ENCODE measurements at regions not wholly inside any gene's neighbourhood (a gene's known extent, or its start where the extent isn't known, plus 50 kb on each side); places are given as distances from the start of the nearest gene placed in this dataset.

- no peak overlapping the region for H3K4me3 ChIP-seq (ENCODE audit: low read length)
- H3K4me1 ChIP-seq (ENCODE audit: control insufficient read depth in 2 of 2, insufficient read depth in 2 of 2, low read length in 2 of 2), result no peaks in the 10 kb centered on the region
- Mint-ChIP-seq H3K4me1 (no peaks in the 10 kb centered on the region), H3K27me3 (peaks cover 14 to 31% (median 17%) of the 10 kb centered on the region in 5 donors), H3K4me3 (no peak overlapping the region), H3K9me3 (peaks cover 0 to 1% (median 0%) of the 10 kb centered on the region in 11 donors), H3K27ac (no peak overlapping the region), H3K36me3 (no peaks in the 10 kb centered on the region)
- POLR2A ChIA-PET, result no interaction called here
- intact Hi-C loops (cut with micrococcal nuclease), result no loop called here
- ATAC-seq (no peak), DNase-seq (no peak)
- no peaks in the 10 kb centered on the region for H3K36me3 ChIP-seq (ENCODE audit: control insufficient read depth in 2 of 3, insufficient read depth in 3 of 3, low read length in 3 of 3)
- H3K27ac ChIP-seq (ENCODE audit: low read depth, low read length), result no peak overlapping the region
- H3K27me3 ChIP-seq (ENCODE audit: control insufficient read depth in 2 of 2, insufficient read depth in 2 of 2, low read length in 2 of 2), result no peaks in the 10 kb centered on the region
- CTCF ChIA-PET, result no interaction called here
- H3K9me3 ChIP-seq (ENCODE audit: control insufficient read depth in 2 of 3, low read length in 3 of 3), result no peaks in the 10 kb centered on the region
Observed at GRCh38 chr2:128720080-128721022, 401.7 kb upstream of the HS6ST1 start.

GRCh38 chr2:128721096-128721495, 402.4 kb upstream of the HS6ST1 start:
- H3K4me1 ChIP-seq (ENCODE audit: control insufficient read depth in 2 of 2, insufficient read depth in 2 of 2, low read length in 2 of 2), result no peaks in the 10 kb centered on the region
- Mint-ChIP-seq H3K27me3 (peaks cover 9 to 23% (median 12%) of the 10 kb centered on the region in 5 donors), H3K4me3 (no peak overlapping the region), H3K9me3 (peaks cover 0 to 1% (median 0%) of the 10 kb centered on the region in 11 donors), H3K36me3 (no peaks in the 10 kb centered on the region), H3K27ac (no peak overlapping the region), H3K4me1 (peaks cover 0 to 2% (median 0%) of the 10 kb centered on the region in 7 donors)
- H3K4me3 ChIP-seq (ENCODE audit: low read length), result no peak overlapping the region
- no peaks in the 10 kb centered on the region for H3K9me3 ChIP-seq (ENCODE audit: control insufficient read depth in 2 of 3, low read length in 3 of 3)
- no peaks in the 10 kb centered on the region for H3K27me3 ChIP-seq (ENCODE audit: control insufficient read depth in 2 of 2, insufficient read depth in 2 of 2, low read length in 2 of 2)
- CTCF ChIA-PET, result no interaction called here
- no peak overlapping the region for H3K27ac ChIP-seq (ENCODE audit: low read depth, low read length)
- ATAC-seq (no peak), DNase-seq (no peak)
- POLR2A ChIA-PET, result no interaction called here
- intact Hi-C loops (cut with micrococcal nuclease), result no loop called here
- H3K36me3 ChIP-seq (ENCODE audit: control insufficient read depth in 2 of 3, insufficient read depth in 3 of 3, low read length in 3 of 3), result no peaks in the 10 kb centered on the region

- peaks cover 0 to 2% (median 0%) of the 10 kb centered on the region in 11 donors for H3K9me3 Mint-ChIP-seq
- Histone ChIP-seq H3K4me3 (ENCODE audit: low read length) (no peak overlapping the region), H3K36me3 (ENCODE audit: control insufficient read depth in 2 of 3, insufficient read depth in 3 of 3, low read length in 3 of 3) (no peaks in the 10 kb centered on the region), H3K4me1 (ENCODE audit: control insufficient read depth in 2 of 2, insufficient read depth in 2 of 2, low read length in 2 of 2) (no peaks in the 10 kb centered on the region), H3K27me3 (ENCODE audit: control insufficient read depth in 2 of 2, insufficient read depth in 2 of 2, low read length in 2 of 2) (no peaks in the 10 kb centered on the region), H3K27ac (ENCODE audit: low read depth, low read length) (no peak overlapping the region), H3K9me3 (ENCODE audit: control insufficient read depth in 2 of 3, low read length in 3 of 3) (no peaks in the 10 kb centered on the region)
- CTCF ChIA-PET, result no interaction called here
- no peak overlapping the region for H3K27ac Mint-ChIP-seq
- POLR2A ChIA-PET, result no interaction called here
- H3K4me3 Mint-ChIP-seq, result no peak overlapping the region
- peaks cover 0 to 11% (median 5%) of the 10 kb centered on the region in 5 donors for H3K27me3 Mint-ChIP-seq
- intact Hi-C loops (cut with micrococcal nuclease), result no loop called here
- H3K36me3 Mint-ChIP-seq, result no peaks in the 10 kb centered on the region
- no peak for DNase-seq
- H3K4me1 Mint-ChIP-seq, result peaks cover 0 to 9% (median 0%) of the 10 kb centered on the region in 7 donors
- ATAC-seq, result no peak
Observed at GRCh38 chr2:128722489-128722888, 403.8 kb upstream of the HS6ST1 start.

- H3K27me3 ChIP-seq (ENCODE audit: control insufficient read depth in 2 of 2, insufficient read depth in 2 of 2, low read length in 2 of 2), result no peaks in the 10 kb centered on the region
- ATAC-seq (no peak), DNase-seq (no peak)
- CTCF ChIA-PET, result no interaction called here
- no peak overlapping the region for H3K4me3 ChIP-seq (ENCODE audit: low read length)
- Mint-ChIP-seq H3K4me1 (peaks cover 0 to 16% (median 0%) of the 10 kb centered on the region in 7 donors), H3K36me3 (peaks cover 0 to 7% (median 0%) of the 10 kb centered on the region in 5 donors), H3K27ac (no peak overlapping the region), H3K9me3 (peaks cover 0 to 15% (median 6%) of the 10 kb centered on the region in 11 donors), H3K4me3 (no peak overlapping the region), H3K27me3 (peaks cover 0 to 14% (median 4%) of the 10 kb centered on the region in 5 donors)
- no peak overlapping the region for H3K27ac ChIP-seq (ENCODE audit: low read depth, low read length)
- no peaks in the 10 kb centered on the region for H3K36me3 ChIP-seq (ENCODE audit: control insufficient read depth in 2 of 3, insufficient read depth in 3 of 3, low read length in 3 of 3)
- POLR2A ChIA-PET, result no interaction called here
- H3K4me1 ChIP-seq (ENCODE audit: control insufficient read depth in 2 of 2, insufficient read depth in 2 of 2, low read length in 2 of 2), result no peaks in the 10 kb centered on the region
- intact Hi-C loops (cut with micrococcal nuclease), result no loop called here
- H3K9me3 ChIP-seq (ENCODE audit: control insufficient read depth in 2 of 3, low read length in 3 of 3), result no peaks in the 10 kb centered on the region
Observed at GRCh38 chr2:128724547-128724946, 405.9 kb upstream of the HS6ST1 start.

GRCh38 chr2:128724972-128725371, 406.3 kb upstream of the HS6ST1 start:
- ATAC-seq (no peak), DNase-seq (no peak)
- Mint-ChIP-seq H3K36me3 (peaks cover 0 to 7% (median 0%) of the 10 kb centered on the region in 5 donors), H3K4me1 (peaks cover 0 to 16% (median 0%) of the 10 kb centered on the region in 7 donors), H3K9me3 (peaks cover 0 to 15% (median 6%) of the 10 kb centered on the region in 11 donors), H3K4me3 (no peak overlapping the region), H3K27ac (no peak overlapping the region), H3K27me3 (peaks cover 0 to 13% (median 4%) of the 10 kb centered on the region in 5 donors)
- no peaks in the 10 kb centered on the region for H3K4me1 ChIP-seq (ENCODE audit: control insufficient read depth in 2 of 2, insufficient read depth in 2 of 2, low read length in 2 of 2)
- H3K36me3 ChIP-seq (ENCODE audit: control insufficient read depth in 2 of 3, insufficient read depth in 3 of 3, low read length in 3 of 3), result no peaks in the 10 kb centered on the region
- intact Hi-C loops (cut with micrococcal nuclease), result no loop called here
- no peaks in the 10 kb centered on the region for H3K9me3 ChIP-seq (ENCODE audit: control insufficient read depth in 2 of 3, low read length in 3 of 3)
- CTCF ChIA-PET, result no interaction called here
- no peak overlapping the region for H3K27ac ChIP-seq (ENCODE audit: low read depth, low read length)
- POLR2A ChIA-PET, result no interaction called here
- no peaks in the 10 kb centered on the region for H3K27me3 ChIP-seq (ENCODE audit: control insufficient read depth in 2 of 2, insufficient read depth in 2 of 2, low read length in 2 of 2)
- no peak overlapping the region for H3K4me3 ChIP-seq (ENCODE audit: low read length)

GRCh38 chr2:128726236-128726635, 407.6 kb upstream of the HS6ST1 start:
- Histone ChIP-seq H3K27ac (ENCODE audit: low read depth, low read length) (no peak overlapping the region), H3K9me3 (ENCODE audit: control insufficient read depth in 2 of 3, low read length in 3 of 3) (no peaks in the 10 kb centered on the region), H3K4me1 (ENCODE audit: control insufficient read depth in 2 of 2, insufficient read depth in 2 of 2, low read length in 2 of 2) (no peaks in the 10 kb centered on the region), H3K36me3 (ENCODE audit: control insufficient read depth in 2 of 3, insufficient read depth in 3 of 3, low read length in 3 of 3) (no peaks in the 10 kb centered on the region), H3K27me3 (ENCODE audit: control insufficient read depth in 2 of 2, insufficient read depth in 2 of 2, low read length in 2 of 2) (no peaks in the 10 kb centered on the region), H3K4me3 (ENCODE audit: low read length) (no peak overlapping the region)
- DNase-seq, result no peak
- no peak overlapping the region for H3K4me3 Mint-ChIP-seq
- H3K27ac Mint-ChIP-seq, result no peak overlapping the region
- peaks cover 0 to 7% (median 0%) of the 10 kb centered on the region in 5 donors for H3K36me3 Mint-ChIP-seq
- ATAC-seq, result no peak
- peaks cover 0 to 11% (median 4%) of the 10 kb centered on the region in 5 donors for H3K27me3 Mint-ChIP-seq
- H3K9me3 Mint-ChIP-seq, result peaks cover 0 to 15% (median 6%) of the 10 kb centered on the region in 11 donors
- ChIA-PET POLR2A (no interaction called here), CTCF (no interaction called here)
- peaks cover 0 to 16% (median 0%) of the 10 kb centered on the region in 7 donors for H3K4me1 Mint-ChIP-seq
- intact Hi-C loops (cut with micrococcal nuclease), result no loop called here

GRCh38 chr2:128726911-128727310, 408.2 kb upstream of the HS6ST1 start:
- peaks cover 0 to 11% (median 4%) of the 10 kb centered on the region in 5 donors for H3K27me3 Mint-ChIP-seq
- Histone ChIP-seq H3K36me3 (ENCODE audit: control insufficient read depth in 2 of 3, insufficient read depth in 3 of 3, low read length in 3 of 3) (no peaks in the 10 kb centered on the region), H3K9me3 (ENCODE audit: control insufficient read depth in 2 of 3, low read length in 3 of 3) (no peaks in the 10 kb centered on the region), H3K4me1 (ENCODE audit: control insufficient read depth in 2 of 2, insufficient read depth in 2 of 2, low read length in 2 of 2) (no peaks in the 10 kb centered on the region), H3K4me3 (ENCODE audit: low read length) (no peak overlapping the region), H3K27me3 (ENCODE audit: control insufficient read depth in 2 of 2, insufficient read depth in 2 of 2, low read length in 2 of 2) (no peaks in the 10 kb centered on the region), H3K27ac (ENCODE audit: low read depth, low read length) (no peak overlapping the region)
- DNase-seq (no peak), ATAC-seq (no peak)
- peaks cover 0 to 16% (median 0%) of the 10 kb centered on the region in 7 donors for H3K4me1 Mint-ChIP-seq
- POLR2A ChIA-PET, result no interaction called here
- CTCF ChIA-PET, result no interaction called here
- no peak overlapping the region for H3K27ac Mint-ChIP-seq
- H3K9me3 Mint-ChIP-seq, result peaks cover 0 to 15% (median 6%) of the 10 kb centered on the region in 11 donors
- intact Hi-C loops (cut with micrococcal nuclease), result no loop called here
- no peak overlapping the region for H3K4me3 Mint-ChIP-seq
- H3K36me3 Mint-ChIP-seq, result peaks cover 0 to 7% (median 0%) of the 10 kb centered on the region in 5 donors

Data from naive thymus-derived CD4-positive, alpha-beta T cell (primary cell).